ENCODE measurements at regions not wholly inside any gene's neighbourhood (a gene's known extent, or its start where the extent isn't known, plus 50 kb on each side); places are given as distances from the start of the nearest gene placed in this dataset.

DNA sequence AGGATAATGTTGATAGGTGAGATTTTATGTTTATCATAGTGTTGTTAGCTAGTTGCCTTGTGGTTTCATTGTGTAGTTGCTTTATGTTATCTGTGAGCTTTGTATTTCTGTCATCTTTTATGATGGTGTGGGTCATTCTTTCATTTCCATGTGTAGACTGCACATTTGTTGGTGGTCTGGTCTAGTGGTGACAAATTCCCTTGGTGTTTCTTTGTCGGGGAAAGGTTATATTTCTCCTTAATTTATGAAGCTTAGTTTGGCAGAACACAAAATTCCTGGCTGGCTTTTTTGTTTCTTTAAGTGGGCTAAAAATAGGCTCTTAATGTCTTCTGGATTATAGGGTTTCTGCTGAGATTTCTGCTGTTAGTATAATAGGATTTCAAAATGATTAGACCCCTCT is 347.2 kb upstream of the ADAMTS5 start:
- DNase-seq (ENCODE audit: low read depth in 3 of 3, low spot score in 1 of 3): no peak

DNA sequence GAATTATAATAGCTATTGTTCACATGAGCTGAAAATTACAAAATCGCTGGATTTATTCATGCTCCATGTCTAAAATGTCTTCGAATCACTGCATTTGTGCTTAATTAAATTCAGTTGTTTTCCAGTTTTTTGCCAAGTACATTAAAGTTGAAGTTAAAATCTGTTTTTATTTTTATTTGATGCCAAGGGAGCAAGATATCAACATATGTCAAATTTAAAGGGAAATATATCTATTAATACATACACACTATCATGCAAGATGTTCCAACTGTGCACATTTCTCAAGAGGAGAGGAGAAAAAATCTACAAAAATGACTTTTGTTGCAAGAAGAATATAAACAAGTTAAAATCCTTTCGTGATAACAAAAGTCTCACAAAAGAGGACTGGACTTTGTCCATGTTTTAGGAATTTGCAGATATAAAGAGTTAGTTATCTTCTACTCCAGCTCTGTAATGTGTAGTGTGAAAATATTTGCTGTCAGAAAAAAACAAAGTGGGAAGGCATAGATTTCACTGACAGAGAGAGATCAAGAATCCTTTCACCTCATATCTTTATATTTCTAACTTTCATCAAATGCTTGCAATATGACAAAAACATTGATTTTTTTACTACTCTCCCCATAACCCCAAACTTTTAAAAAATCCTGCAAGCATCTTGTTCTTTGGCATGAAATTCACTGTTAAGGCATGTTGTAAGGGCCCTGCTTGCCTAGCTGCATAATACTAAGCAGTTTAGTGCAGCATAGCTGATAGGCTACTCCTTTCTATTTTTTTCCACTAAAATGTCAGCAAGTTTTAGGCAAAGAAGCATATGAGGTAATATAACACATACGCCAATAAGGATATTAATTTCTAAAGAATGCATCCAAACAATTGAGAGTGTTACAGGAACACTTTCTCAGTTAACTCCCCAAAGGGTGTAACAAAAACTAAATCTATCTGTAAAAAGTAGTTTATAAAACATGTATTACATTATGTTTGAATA is 340.2 kb upstream of the ADAMTS5 start:
- no peak for DNase-seq (ENCODE audit: low read depth in 3 of 3, low spot score in 1 of 3)

DNA sequence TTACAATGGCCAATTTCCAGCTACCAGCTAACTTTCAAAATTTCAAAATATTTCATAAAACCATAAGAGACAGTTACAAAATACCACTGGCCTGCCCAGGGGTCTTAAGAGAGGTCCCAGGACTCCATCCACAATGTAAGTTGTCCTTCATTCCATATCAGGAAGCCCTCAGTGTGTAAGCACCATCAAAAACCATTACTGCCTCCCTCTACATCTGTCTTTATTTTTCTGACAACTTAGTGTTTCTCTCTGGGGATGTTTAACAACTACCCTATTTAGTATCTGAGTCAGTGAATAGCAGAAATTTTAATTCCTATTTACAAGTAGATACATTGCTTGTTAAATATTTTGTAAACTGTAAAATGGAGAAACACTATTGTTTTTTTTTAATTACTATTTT is 339.3 kb upstream of the ADAMTS5 start:
- no peak for DNase-seq (ENCODE audit: low read depth in 3 of 3, low spot score in 1 of 3)

DNA sequence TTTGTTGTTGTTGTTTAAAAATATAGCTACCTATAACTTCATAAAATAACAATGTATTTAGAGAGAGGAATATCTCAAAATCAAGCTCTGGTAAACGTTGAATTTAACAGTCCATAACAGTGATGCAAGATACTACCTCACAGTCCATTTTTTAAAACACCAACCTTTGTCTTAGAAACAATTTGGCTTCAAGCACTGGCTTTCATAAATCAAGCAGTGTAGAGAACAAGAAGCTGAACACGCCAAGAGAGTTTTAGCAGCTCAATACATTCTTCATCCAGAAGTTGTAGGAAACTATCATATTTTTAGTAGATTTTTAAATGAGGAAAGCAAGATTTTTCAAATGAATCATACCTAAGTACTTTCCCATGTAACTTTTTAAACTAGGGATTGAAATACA is 334.3 kb upstream of the ADAMTS5 start:
- no peak for DNase-seq (ENCODE audit: low read depth in 3 of 3, low spot score in 1 of 3)

DNA sequence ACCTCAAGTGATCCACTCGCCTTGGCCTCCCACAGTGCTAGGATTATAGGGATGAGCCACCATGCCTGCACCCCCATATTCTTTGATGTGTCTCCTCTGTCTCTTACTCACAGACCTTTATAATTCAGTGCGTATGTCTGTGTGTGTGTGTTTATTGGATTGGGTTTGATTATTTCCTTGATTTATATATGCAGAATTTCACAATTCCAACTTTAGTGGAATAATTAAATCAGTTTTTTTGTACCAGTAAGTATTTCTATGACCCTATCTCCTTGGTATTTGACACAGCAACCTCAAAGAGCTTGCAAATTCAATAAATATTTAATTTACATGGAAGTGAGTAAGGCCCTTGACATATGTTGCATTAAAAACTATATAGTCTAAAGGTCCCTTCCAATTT is 333.9 kb upstream of the ADAMTS5 start:
- DNase-seq (ENCODE audit: low read depth in 3 of 3, low spot score in 1 of 3): no peak

DNA sequence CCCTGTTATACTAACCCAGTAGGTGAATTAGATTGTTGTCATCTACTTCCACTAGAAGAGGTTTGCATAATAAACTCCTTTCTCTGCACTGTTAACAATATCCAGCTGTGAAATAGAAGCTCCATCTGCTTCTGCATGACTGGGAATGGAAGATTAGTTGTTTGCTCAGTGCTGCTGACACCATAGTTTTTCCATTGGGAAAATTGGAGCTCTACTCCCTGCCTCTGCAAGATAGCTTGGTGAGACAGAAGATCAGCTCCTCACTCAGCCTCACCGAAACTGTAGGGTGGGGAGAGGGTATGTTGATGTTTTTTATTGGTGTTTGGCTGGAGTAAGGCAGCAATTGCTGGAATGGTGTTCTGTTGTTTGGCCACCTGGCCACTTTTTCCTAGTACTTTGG is 331.6 kb upstream of the ADAMTS5 start:
- DNase-seq (ENCODE audit: low read depth in 3 of 3, low spot score in 1 of 3): no peak

DNA sequence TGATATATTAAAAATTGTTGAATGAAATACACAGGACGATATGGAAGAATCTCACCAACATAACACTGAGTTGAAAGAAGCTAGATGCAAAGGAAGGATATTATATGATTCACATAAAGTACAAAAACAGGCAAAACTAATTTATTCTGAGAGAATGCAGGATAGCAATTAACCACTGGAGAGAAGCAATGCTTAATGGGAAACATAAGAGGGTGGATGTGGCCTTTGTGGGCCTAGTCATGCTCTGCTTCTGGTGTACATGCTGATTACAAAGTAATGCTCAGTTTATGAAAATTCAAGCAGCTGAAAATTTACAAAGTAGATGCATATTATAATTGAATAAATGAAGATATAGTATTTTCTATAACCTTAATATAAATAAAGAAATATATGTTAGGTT is 326.4 kb upstream of the ADAMTS5 start:
- DNase-seq (ENCODE audit: low read depth in 3 of 3, low spot score in 1 of 3): no peak

DNA sequence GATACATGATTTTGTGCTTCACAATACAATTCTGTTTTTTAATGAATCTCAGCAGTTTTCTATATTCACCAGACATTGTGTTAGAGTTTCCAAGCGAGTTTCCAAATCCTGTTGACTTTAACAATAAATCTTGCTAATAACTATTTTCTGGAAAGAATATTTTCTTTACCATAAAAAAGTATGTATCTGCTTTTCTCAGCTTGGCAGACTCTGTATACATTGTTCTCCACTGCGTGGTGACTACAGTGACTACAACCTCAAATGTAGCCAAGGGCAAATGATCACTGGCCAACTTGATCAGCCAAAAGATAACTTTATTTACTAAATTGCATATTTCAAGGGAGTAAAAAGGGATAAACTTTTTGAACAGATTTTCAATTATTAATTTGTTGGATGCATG is 325.9 kb upstream of the ADAMTS5 start:
- no peak for DNase-seq (ENCODE audit: low read depth in 3 of 3, low spot score in 1 of 3)

DNA sequence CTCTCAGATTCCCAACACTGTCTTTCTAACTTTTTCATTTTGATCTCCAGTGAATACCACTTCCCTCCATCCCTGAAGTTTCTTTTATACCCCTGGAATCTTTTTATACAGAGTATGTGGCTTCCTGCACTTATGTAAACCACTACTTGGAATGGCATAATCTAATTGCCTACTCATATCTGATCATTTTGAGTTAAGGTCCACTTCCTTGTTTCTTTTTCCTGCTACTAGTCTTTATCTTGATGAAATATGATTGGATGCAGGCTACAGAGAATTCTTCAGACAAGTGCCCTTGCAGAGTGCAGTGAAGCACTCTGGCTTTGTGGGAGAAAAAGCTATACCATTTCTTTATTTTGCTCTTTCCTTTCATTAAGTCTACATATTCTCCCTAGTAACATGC is 325.3 kb upstream of the ADAMTS5 start:
- no peak for DNase-seq (ENCODE audit: low read depth in 3 of 3, low spot score in 1 of 3)

DNA sequence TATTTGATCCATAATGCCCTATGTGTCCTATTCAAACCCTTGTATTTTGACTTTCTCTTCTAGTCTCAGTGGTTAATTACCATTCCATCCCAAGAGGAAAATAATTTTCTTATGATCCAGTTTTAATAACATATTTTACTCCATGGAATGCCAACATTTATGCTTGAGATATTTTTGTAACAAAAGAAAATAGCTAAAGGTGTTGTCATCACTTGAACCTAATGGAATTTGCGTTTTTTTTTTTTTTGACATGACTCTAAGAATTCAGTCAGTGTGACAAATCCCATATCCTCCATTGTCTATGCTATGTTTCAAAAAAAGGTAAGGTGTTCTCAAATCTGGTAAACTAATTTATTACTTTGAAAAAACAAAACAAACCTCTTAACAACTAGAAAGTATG is 324.1 kb upstream of the ADAMTS5 start:
- no peak for DNase-seq (ENCODE audit: low read depth in 3 of 3, low spot score in 1 of 3)

DNA sequence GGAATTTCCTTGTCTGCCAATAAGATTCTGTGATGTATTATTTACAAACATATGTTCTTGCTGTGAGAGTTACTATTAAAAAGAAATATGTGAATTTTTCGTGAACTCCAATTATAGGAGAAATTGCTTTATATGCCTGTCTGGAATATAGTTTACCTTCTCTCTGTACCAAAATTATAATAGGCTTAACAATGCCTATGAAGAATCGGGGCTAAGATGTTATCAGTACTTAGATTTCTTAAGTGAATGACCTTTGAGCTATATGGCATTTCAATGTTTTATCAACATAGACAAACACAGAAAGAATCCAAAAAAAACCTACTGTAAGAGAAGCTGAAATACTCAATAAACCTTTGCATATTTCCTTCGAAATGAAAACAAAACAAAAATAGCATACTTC is 323.1 kb upstream of the ADAMTS5 start:
- DNase-seq (ENCODE audit: low read depth in 3 of 3, low spot score in 1 of 3): no peak

DNA sequence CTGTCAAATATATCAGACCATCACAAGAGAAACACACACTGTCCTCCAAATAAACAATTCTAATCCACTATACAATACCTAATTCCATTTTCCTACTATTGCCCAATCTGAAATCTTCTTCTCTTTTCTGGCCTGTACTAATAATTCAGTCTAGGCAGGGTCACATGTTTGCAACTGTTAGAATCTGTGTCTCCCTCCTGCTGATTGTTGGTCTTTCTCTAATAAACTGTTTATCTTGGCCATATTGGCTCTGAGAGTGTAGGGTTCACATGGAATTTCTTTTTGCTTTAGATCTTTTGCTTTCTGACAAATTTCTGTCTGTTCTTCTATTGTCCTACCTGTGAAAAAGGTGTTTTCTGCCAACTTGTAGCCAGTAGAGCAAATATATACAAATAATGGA is 319.9 kb upstream of the ADAMTS5 start:
- no peak for DNase-seq (ENCODE audit: low read depth in 3 of 3, low spot score in 1 of 3)

DNA sequence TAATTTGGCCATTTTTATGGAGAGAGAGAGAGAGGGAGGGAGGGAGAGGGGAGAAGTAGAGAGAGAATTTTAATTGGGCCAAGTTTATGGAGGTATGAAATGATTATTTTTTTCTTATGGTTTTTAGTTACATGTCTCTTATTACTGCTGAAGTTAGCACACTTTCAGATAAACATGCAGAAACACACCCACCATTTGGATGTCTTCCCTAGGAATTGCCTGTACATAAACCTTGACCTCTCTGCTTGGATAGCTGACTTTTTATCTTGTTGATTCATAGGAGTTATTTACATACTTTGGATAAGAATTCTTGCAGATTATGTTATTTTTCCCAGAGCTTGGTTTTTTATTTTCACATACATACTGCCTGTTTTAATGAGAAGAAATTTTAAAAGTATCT is 310.2 kb upstream of the ADAMTS5 start:
- no peak for DNase-seq (ENCODE audit: low read depth in 3 of 3, low spot score in 1 of 3)

DNA sequence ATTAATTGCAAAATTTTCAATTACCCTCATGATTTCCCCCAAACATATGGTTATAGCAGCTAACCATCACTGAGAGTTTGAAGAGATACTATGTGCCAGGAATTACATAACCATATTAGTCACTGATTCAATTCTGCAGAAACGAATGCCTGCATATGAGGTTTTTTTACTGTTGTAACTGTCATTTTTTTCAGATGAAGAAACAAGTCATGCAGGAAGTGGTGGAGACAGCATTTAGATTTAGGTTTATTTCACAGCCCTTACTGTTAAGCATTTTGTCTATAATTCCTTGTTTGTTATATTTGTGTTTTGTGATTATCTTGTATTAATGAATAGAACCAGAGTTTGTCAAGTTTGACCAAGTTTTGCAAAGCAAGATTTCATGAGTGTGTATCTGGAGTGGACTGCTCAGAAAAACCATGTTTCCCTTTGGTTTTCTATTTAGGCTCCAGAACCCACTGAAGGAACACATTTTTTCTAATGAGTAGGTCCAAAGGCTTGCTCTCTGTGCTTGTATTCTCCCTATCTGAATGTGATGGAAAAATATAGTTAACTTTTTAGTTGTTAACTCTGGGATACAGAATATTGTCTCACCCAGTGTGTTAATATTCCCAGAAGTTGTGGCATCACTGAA is 308.5 kb upstream of the ADAMTS5 start:
- no peak for DNase-seq (ENCODE audit: low read depth in 3 of 3, low spot score in 1 of 3)

DNA sequence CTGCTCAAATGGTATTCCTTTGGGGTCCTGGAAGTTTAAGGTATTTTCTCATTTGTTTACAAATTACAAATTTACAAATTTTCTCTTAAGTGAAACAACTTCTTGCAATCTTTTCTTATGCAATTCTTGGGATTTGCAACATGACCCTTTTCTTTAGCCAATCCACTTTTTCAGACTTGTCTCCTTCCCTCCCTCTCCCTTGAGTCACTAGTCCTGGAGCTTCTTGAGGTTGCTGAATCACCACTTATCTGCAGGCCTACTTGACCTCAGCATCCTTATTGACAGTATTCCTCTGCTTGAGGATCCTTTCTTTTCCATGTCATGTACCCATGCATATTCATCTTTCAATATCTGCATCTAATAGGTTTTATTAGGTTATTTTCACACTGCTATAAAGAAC is 302.8 kb upstream of the ADAMTS5 start:
- no peak for DNase-seq (ENCODE audit: low read depth in 3 of 3, low spot score in 1 of 3)

DNA sequence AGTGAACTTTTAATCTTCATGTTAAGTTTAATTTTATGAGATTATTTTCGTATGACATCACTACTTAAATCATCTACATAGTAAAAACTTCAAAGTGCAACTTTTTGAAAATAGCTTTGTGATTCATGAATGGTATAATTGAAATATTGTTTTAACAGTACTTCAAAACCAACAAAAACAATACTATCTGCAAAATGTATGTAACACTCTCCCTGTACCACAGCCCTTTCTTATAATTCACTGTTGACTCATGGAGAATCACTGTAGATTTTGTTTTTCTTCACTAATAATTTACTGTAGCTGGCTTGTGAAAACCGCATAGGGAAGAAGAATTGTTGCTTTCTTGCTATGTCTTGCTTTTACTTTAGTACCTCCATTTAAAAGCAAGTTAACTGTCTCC is 301.4 kb upstream of the ADAMTS5 start:
- no peak for DNase-seq (ENCODE audit: low read depth in 3 of 3, low spot score in 1 of 3)

DNA sequence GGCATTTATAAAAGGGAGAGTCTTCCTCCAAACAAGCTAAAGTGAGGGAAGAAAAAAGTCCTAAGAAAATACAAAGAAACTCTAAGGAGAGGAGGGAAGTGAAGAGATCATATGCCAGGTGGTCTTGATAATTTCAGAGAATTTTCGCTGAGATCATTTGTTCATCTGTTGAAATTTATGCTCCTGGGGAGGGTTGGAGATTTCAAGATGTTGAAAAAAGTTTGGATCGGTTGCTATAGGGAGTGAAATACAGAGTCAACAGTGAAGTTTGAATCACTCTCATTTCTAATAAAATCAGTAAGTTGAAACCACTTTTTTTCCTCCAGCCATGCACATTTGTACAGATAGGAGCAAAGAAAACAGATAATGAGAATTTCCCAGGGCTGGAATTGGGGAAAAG is 299.1 kb upstream of the ADAMTS5 start:
- no peak for DNase-seq (ENCODE audit: low read depth in 3 of 3, low spot score in 1 of 3)

DNA sequence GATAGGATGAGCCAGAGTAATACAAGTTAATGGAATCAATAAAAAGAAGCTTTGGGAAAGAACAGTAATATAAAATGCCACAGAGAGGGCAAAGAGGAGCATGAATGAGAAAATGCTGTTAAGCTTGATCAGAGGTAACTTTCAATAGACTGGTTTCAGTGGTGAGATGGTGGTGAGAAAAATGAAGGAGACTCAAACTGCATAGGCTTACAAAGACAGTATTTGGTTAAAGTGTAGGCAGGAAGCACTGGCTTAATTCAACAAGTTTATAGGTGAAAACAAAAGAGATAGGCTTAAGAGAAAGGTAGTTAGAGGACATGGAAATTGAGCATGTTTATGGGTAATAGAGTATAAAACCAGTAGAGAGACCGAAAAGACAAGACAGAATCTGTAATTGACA is 298.6 kb upstream of the ADAMTS5 start:
- no peak for DNase-seq (ENCODE audit: low read depth in 3 of 3, low spot score in 1 of 3)

DNA sequence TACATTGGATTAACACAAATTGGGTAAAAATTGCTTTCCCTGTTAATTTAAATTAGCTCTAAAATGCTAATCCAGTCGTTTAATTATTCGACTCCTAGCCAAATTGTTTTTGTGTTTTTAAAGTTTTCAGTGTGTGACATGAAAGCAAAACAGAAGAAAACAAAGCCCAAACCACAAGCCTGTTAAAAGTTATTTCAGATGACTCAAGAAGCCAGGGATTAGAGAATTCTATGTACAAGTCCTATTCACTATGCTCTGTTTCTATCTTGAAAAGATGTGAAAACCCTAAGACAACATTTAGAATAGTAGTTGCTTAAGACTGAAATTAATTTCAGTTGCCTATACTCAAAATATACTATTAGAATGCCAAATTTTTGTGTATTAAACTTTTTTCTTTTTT is 294.8 kb upstream of the ADAMTS5 start:
- no peak for DNase-seq (ENCODE audit: low read depth in 3 of 3, low spot score in 1 of 3)

DNA sequence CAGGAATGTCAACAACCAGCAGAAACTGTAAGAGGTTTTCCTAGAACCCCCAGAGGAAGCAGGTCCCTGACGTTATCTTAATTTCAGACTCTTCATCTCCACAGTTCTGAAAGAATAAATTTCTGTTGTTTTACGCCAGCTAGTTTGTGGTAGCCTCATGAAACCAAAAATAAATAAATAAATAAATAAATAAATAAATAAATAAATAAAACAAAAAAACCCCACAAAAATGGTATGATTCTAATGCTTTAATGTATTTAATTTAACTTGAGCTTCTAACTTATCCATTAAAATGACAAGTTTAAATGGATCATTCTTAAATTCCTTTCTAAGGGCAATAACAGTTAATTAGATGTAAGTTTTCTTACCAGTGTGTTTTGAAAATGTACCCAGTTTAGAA is 293.8 kb upstream of the ADAMTS5 start:
- DNase-seq (ENCODE audit: low read depth in 3 of 3, low spot score in 1 of 3): no peak

DNA sequence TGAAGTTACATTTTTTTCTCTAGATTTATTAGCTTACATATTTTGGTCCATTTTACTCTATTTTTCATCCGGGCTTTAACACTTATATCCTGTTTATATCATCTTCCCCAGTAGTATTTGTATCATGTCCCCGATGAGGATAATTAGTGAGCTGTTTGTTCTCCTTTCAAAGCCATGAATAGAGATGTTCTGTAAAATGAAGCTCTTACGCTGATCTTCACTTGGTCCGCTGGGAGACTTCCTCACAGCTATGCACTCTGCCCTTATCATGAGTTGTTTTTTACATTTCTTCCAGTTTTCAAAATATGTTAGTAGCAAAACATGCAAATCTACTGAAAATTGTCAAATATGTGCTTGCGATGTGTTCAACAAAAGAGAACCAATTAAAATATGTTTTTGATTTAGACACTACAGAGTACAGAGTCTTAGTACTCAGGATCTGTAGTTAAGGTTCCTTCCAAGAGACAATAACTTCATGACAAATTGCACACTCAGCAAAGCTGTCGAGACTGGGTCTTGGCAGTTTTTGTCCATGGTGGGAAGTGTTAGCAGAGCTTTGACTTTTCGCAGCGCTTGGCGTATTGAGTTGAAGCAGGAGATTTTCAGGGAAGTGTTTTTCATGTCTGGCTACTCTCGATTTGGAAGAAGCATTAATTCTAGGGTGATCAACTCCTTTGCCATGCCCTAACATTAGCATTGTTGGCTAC is 292.0 kb upstream of the ADAMTS5 start:
- DNase-seq (ENCODE audit: low read depth in 3 of 3, low spot score in 1 of 3): no peak

DNA sequence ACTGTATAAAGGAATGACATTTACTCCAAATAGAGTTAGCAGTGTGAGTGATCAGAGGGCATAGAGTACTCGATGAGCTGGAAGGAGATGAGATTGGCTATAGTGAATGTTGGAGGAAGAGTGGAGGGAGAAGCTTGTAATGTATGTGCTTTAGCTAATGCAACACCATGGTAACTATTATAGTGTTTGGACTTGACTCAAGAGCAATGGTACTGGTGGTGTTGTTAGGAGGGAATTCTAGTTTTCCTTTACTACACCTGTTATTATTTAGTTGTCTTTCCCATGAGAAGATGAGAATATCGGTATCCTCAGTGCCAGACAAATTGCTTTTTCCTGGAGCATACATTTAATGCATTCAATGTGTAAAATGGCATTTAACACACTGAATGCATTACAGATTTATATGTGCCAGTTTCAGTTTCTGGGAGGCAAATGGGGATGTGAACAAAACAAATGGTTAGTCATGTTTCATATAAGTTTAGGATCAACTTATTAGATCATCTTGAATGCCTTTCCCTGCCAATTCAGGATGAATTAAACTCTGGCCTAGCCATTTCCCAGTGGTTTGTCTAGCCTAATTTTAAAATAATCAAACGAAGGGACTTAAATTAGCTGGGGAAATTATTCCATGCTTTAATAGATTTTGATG is 291.1 kb upstream of the ADAMTS5 start:
- DNase-seq (ENCODE audit: low read depth in 3 of 3, low spot score in 1 of 3): no peak

Data from stimulated activated CD4-positive, alpha-beta T cell treated with anti-CD3 and anti-CD28 coated beads, TNF-alpha, amount 100 ng/mL, for 1 hour (primary cell).